NCI-H2081 treated with DMSO at 0.1 percent for 48 hours (cell line): ENCODE measurements at regions not wholly inside any gene's neighbourhood (a gene's known extent, or its start where the extent isn't known, plus 50 kb on each side); places are given as distances from the start of the nearest gene placed in this dataset.

Experiments
- DNase-seq: peaks from one replicate; lab custom pipeline; 2025; lab: John Stamatoyannopoulos, UW

- no peak for DNase-seq
Measured at GRCh38 chr9:28747351-28747985, 1174.2 kb upstream of the C9orf72 start.

- no peak for DNase-seq
Measured at GRCh38 chr9:28750136-28750535, 1176.9 kb upstream of the C9orf72 start.

- DNase-seq = no peak
Measured at GRCh38 chr9:28758341-28758740, 1185.1 kb upstream of the C9orf72 start.

DNA sequence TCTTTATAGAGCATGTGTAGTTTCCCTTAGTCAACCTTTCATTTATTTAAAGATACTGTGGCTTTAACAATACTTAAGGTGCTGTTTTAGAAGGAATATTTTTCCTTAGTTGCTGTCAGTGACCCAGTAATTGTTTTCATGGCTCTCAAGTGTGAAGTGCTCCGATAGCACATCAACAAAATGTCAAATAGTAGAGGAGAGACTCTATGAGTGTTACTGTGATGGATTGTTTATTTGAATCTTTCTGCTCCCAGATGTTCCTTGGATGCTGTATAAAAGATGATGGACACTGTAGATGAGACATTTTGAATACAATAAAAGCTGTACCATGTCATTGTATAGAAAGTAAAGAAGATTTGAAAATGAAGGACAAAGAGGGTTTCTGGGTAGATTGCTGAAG, 1185.7 kb upstream of the C9orf72 start:
- DNase-seq = no peak

GRCh38 chr9:28762167-28762566, 1188.9 kb upstream of the C9orf72 start:
- no peak for DNase-seq

DNA sequence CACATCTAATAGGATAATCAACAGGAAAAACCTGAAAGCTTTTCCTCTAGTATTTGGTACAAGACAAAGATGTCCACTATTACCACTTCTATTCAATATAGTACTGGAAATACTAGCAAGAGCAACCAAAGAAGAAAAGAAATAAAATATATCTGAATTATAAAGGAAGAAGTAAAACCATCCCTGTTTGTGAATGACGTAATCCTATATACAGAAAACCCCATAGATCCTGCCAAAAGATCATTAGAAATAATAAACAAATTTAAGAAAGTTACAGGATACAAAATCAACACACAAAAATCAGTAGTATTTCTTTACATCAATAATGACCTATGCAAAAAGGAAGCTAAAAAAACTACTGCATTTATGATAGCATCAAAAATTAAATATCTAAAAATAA, 1191.3 kb upstream of the C9orf72 start:
- DNase-seq = no peak

- no peak for DNase-seq
Measured at GRCh38 chr9:28770226-28770625, 1196.9 kb upstream of the C9orf72 start.

DNA sequence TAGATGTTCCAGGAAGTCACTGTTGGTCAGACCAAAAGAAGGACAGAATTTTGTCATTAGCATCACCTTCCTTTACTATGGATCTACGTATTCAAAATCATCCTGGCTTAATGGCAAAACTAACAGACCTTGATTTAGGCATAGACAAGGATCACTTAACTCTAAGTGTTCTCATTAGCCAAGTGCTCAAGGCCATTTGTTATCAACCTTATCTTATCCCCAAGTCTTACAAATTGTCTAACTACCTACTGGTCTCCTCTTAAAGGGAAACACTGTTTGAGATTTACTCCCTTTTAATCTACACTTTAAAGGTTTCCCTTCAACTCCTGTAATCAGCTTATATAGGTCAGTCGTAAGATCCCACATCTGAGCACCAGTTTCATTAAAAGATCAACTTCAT, 1197.5 kb upstream of the C9orf72 start:
- no peak for DNase-seq

GRCh38 chr9:28774433-28775235, 1201.4 kb upstream of the C9orf72 start:
- peak; percentile 31 for DNase-seq

- no peak for DNase-seq
Measured at GRCh38 chr9:28779243-28779642, 1206.0 kb upstream of the C9orf72 start.

- DNase-seq = peak; percentile 83
Measured at GRCh38 chr9:28781481-28781880, 1208.2 kb upstream of the C9orf72 start.

- DNase-seq = no peak
Measured at GRCh38 chr9:28782630-28783029, 1209.3 kb upstream of the C9orf72 start.

GRCh38 chr9:28792716-28793115, 1219.4 kb upstream of the C9orf72 start:
- no peak for DNase-seq

GRCh38 chr9:28799876-28800275, 1226.6 kb upstream of the C9orf72 start:
- no peak for DNase-seq

- no peak for DNase-seq
Measured at GRCh38 chr9:28801144-28801799, 1228.0 kb upstream of the C9orf72 start.

- DNase-seq = no peak
Measured at GRCh38 chr9:28805197-28805596, 1231.9 kb upstream of the C9orf72 start.

DNA sequence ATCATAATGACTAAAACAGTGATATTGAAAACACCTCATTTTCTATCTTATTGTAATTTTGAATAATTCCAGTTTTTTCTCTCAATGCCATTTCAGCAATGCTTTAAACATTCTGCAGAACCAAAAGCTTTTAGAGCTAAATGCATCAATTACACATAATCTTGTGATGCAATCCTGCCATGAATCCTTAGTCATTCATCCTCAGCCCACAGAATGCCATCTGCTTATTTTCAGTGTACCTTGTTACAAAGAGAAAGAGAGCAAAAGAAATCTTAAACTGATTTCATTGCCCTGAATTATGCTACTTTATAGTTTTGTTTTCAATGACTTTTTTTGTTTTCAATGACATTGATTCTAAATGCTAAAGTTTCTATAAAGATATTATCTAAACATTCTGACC, 1234.8 kb upstream of the C9orf72 start:
- no peak for DNase-seq

DNA sequence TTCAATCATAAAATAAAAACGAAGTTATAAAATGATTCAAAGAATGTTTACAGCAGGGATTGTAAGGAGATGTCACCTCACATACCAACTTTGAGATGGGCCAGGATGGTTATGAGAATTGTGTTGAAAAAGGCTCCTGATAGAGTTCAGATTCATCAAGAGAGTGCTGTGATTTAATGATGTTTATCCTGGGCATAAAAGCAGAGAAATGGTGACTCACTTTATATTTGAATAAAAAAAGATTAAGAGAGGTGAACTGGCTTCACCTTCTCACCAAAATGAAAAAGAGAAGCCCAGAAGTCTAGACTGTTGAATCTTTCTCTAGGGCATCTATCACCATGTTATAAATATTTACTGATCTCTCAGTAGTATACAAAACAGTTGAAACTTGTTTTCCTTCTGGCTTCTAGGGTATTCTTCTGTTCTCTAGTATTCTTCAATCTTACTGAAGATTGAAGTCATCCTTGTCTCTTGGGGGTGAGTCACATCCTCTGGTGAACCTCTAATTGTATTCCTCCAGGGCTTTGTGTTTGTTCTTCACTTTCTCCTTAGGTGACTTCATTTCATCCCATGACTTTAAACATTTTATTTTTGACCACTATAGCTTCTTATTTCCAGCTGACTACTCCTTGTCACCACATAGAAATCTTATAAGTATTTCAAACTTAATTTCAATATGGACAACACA, 1237.3 kb upstream of the C9orf72 start:
- DNase-seq = no peak

GRCh38 chr9:28820741-28821140, 1247.5 kb upstream of the C9orf72 start:
- DNase-seq = no peak

- DNase-seq = no peak
Measured at GRCh38 chr9:28821240-28821639, 1248.0 kb upstream of the C9orf72 start.

DNA sequence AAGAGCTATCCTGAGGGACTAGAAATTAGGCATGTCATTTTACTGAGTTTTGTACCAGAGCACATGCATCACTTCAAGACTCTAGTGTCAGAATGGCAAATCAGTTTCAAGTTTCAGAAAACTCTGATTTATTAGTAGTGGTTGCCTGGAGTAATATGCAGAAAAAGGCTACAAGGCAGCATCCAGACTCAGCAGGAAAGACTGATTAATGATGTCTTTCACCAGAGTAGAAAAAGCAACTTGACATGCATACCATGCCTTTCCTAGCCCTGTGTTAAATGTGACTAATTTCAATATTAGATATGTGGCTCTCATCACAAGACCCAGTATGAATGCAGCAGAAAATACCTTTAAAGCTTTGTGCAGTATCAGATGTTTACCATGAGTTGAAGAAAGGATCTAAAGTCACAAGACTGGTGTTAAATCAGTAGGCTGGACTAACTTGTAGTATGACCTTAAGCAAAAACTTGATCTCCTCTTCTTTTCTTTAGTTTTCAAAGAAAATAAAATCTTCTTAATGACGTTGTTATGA, 1251.2 kb upstream of the C9orf72 start:
- DNase-seq = no peak

- DNase-seq = no peak
Measured at GRCh38 chr9:28832168-28832770, 1259.0 kb upstream of the C9orf72 start.
